DMS53 treated with DMSO at 0.1 percent for 48 hours (cell line): ENCODE measurements at regions not wholly inside any gene's neighbourhood (a gene's known extent, or its start where the extent isn't known, plus 50 kb on each side); places are given as distances from the start of the nearest gene placed in this dataset.

Experiments
- DNase-seq: peaks from one replicate; lab custom pipeline; 2025; ENCODE audit not compliant: unreplicated experiment; lab: John Stamatoyannopoulos, UW

DNA sequence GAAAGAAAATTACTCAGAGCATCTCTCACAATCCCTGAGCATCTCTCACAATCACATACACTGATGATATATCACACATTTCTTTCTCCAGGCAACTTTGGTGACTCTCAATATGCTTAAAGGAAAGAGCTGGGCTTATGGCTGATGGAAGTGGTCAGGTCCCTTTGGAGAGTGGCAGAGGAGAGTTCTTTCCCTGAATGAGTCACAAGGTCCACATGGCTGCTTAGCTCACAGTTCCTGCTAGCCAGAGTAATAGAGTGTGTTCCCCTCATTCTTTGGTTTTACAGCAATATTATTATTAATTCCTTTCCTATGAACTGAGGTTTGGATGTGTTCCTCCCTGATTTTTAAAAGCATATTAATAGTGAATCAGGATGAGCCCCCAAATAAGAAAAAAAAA lies 287.4 kb downstream of the C7orf25 start:
- DNase-seq, result peak; percentile 23

- DNase-seq, result no peak
Measured at GRCh38 chr7:42621543-42622219, 290.2 kb downstream of the C7orf25 start.

GRCh38 chr7:42618651-42619360 lies 293.1 kb downstream of the C7orf25 start:
- no peak for DNase-seq

DNA sequence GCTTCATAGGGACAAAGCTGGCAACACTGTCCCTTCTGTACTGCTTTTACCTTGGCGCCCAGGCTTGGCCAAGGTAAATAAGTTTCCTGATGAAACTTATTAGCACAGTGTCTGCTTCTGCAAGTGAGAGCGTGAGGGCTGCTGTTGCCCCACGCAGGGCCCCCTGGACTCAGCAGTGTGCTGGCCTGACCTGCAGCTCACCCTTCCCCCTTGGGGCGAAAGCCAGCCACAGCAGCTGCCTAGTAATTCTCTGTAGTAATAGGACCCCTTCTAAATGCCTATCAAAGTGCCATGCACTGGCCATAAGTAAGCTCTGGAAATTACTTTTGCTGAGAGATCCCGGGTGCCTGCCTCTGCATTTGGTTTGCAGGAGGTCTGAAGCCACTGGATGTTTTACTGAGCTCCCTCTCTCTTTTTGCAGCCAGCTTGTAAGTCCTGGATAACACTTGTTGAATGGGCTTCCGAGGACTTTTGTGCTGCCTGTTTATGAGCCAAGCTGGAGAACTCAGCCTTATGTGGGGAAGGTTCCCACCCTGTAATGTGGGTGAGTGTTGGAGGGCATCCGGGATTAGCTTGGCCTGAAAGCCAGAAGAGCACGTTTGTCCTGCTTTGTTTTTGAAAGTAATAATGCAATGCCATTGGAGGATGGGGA lies 293.9 kb downstream of the C7orf25 start:
- DNase-seq, result no peak

GRCh38 chr7:42617071-42617765 lies 294.7 kb downstream of the C7orf25 start:
- no peak for DNase-seq

- no peak for DNase-seq
Measured at GRCh38 chr7:42614636-42615035, 297.2 kb downstream of the C7orf25 start.

- DNase-seq, result no peak
Measured at GRCh38 chr7:42611961-42612360, 299.9 kb downstream of the C7orf25 start.

- no peak for DNase-seq
Measured at GRCh38 chr7:42611289-42611928, 300.5 kb downstream of the C7orf25 start.

- DNase-seq, result no peak
Measured at GRCh38 chr7:42606193-42606905, 305.5 kb downstream of the C7orf25 start.

GRCh38 chr7:42605406-42606192 lies 306.3 kb downstream of the C7orf25 start:
- DNase-seq, result no peak

DNA sequence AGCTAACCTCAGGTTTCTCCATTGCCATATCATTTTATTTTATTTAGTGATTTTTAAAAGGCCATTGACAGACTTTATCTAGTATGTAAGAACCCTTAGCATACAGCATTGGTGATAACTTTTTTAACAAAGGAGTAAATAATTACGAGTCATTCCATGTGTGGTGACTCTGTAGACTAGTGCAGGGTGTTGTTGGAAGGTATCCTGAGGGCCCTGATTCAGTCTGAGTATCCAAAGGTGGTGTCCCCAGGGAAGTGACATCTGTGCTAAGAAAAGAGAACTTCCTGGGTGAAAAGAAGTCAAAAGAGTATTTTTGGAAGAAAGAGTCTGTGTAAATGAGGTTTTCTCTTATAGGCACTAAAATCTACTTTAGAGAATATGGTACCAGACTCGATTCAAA lies 308.4 kb downstream of the C7orf25 start:
- no peak for DNase-seq

DNA sequence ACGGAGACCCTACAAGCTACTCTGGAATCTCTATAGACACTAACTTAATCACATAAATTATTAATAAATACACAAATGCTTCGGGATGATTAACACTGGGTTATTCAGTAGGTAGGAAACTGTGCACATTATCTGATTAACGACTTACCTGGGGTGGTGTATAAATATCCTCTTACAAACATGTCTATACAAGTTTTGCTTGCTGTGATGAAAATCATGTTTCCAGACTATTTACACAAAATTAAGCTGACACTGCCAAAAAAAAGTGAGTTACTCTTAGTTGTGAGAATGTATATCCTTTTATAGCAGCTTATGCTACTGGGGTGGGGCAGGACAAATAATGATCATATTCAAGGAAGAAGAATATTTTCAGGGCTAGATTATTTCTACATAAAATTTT lies 314.6 kb downstream of the C7orf25 start:
- DNase-seq, result no peak

GRCh38 chr7:42596737-42597136 lies 315.1 kb downstream of the C7orf25 start:
- DNase-seq, result no peak

DNA sequence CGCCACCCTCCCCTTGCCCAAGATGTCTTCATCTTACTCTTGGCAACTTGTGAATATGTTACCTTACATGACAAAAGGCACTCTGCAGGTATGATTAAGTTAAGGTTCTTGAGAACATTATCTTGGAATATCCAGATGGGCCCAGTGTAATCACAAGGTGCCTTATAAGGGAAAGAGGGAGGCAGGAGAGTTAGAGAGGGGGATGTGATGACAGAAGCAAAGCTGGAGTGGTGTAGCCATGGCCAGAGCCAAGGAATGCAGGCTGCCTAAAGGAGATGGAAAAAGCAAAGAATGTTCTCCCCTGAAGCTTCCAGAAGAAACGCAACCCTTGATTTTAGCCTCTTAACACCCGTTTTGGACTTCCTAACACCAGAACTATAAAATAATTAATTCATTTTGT lies 318.0 kb downstream of the C7orf25 start:
- no peak for DNase-seq

GRCh38 chr7:42590771-42591310 lies 321.0 kb downstream of the C7orf25 start:
- no peak for DNase-seq

DNA sequence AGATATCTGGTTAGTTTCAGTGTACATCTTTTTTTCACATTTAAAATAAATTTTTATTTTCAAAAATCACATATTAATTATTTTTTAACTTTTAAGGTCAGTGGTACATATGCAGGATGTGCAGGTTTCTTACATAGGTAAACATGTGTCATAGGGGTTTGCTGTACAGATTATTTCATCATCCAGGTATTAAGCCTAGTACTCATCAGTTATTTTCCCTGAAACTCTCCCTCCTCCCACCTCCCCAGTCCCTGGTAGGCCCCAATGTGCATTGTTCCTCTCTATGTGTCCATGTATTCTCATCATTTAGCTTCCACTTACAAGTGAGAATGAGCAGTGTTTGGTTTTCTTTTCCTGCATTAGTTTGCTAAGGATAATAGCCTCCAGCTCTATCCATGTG lies 323.0 kb downstream of the C7orf25 start:
- no peak for DNase-seq

GRCh38 chr7:42587806-42588205 lies 324.1 kb downstream of the C7orf25 start:
- no peak for DNase-seq

DNA sequence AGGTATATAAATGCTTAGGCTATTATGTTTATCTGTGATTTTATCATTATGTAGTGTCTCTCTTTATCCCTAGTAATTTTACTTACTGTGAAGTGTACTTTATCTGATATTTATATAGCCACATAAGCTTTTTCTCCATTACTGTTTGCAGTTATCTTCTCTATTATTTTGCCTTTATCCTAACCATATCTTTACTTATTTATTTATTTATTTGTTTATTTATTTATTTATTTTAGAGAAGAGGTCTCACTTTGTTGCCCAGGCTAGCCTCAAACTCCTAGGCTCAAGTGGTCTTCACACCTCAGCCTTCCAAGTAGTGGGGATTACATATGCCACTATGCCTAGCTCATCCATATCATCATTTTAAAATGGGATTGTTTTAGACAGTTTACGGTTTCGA lies 331.8 kb downstream of the C7orf25 start:
- DNase-seq, result no peak

- DNase-seq, result no peak
Measured at GRCh38 chr7:42575171-42575570, 336.7 kb downstream of the C7orf25 start.
